Ascending aorta (tissue), 2 donors: ENCODE measurements at regions not wholly inside any gene's neighbourhood (a gene's known extent, or its start where the extent isn't known, plus 50 kb on each side); places are given as distances from the start of the nearest gene placed in this dataset.

Experiments used
- DNase-seq, 2 donors: peaks; one replicate each; pipeline ENCODE4 v3.0.0-alpha.2; 2019; ENCODE audit warnings: low spot score in 2 of 2
- H3K27ac ChIP-seq, 2 donors: fragments of 200-600 bp; sonication (generic); one replicate each; pipeline ENCODE4 v1.5.1; 2016 to 2017; ENCODE audit warnings: mild to moderate bottlenecking in 1 of 2
- H3K27me3 ChIP-seq: fragments of 200-600 bp; sonication (generic); one replicate; pipeline ENCODE4 v1.5.1; 2017
- H3K36me3 ChIP-seq, 2 donors: fragments of 200-600 bp; sonication (generic); one replicate each; pipeline ENCODE4 v1.5.1; 2016
- H3K4me1 ChIP-seq, 2 donors: fragments of 200-600 bp; sonication (generic); one replicate each; pipeline ENCODE4 v1.5.1; 2016 to 2017; ENCODE audit warnings: mild to moderate bottlenecking in 1 of 2
- H3K4me3 ChIP-seq, 2 donors: fragments of 200-600 bp; sonication (generic); one replicate each; pipeline ENCODE4 v1.5.1; 2016 to 2017; ENCODE audit warnings: mild to moderate bottlenecking in 1 of 2
- H3K9me3 ChIP-seq, 2 donors: fragments of 200-600 bp; sonication (generic); one replicate each; pipeline ENCODE4 v1.5.1; 2016
- intact Hi-C: fragments of 100-400 bp; cut with DNase I; formaldehyde crosslinking; loops from one replicate; pipeline ENCODE4 v1.15.1; 2023
- TF ChIP-seq, protein P1 (sequence below), 3 experiments: fragments of 200-600 bp in 2 of 3; fragments of 450-650 bp in 1 of 3; sonication (generic) in 2 of 3; IDR thresholded peaks; one replicate each; pipeline ENCODE4 v1.5.1; 2016 to 2019; ENCODE audit warnings: antibody characterized with exemption in 3 of 3, mild to moderate bottlenecking in 1 of 3, moderate library complexity in 1 of 3

DNA sequence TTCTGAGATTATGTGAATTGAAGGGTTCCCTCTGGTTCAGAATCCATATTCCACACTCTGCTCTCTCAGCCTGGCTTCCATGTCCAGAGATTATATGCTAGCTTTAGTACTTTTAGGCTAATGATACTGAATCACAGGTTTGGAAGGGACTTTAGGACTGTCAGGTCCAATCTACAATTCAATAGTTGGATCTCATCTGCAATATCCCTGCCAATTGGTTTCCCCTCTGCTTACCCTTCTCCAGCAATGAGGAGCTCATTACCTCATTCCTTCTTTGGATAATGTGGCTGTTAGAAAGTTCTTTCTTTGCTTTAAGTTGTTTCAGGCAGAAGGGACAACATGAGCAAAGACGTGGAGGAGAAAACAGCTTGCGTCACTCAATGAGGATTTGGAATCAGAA, 245.3 kb downstream of the PLPP3 start:
- Histone ChIP-seq H3K4me1 (no peaks in the 10 kb centered on the region), H3K27ac (no peak overlapping the region), H3K36me3 (no peaks in the 10 kb centered on the region), H3K27me3 (no peaks in the 10 kb centered on the region), H3K4me3 (no peak overlapping the region), H3K9me3 (no peaks in the 10 kb centered on the region)
- no peak for DNase-seq
- TF ChIP-seq, protein P1, sequence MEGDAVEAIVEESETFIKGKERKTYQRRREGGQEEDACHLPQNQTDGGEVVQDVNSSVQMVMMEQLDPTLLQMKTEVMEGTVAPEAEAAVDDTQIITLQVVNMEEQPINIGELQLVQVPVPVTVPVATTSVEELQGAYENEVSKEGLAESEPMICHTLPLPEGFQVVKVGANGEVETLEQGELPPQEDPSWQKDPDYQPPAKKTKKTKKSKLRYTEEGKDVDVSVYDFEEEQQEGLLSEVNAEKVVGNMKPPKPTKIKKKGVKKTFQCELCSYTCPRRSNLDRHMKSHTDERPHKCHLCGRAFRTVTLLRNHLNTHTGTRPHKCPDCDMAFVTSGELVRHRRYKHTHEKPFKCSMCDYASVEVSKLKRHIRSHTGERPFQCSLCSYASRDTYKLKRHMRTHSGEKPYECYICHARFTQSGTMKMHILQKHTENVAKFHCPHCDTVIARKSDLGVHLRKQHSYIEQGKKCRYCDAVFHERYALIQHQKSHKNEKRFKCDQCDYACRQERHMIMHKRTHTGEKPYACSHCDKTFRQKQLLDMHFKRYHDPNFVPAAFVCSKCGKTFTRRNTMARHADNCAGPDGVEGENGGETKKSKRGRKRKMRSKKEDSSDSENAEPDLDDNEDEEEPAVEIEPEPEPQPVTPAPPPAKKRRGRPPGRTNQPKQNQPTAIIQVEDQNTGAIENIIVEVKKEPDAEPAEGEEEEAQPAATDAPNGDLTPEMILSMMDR (IDR thresholded peaks at IDR 0.05) = no peak
- intact Hi-C loops = no loop called here

DNA sequence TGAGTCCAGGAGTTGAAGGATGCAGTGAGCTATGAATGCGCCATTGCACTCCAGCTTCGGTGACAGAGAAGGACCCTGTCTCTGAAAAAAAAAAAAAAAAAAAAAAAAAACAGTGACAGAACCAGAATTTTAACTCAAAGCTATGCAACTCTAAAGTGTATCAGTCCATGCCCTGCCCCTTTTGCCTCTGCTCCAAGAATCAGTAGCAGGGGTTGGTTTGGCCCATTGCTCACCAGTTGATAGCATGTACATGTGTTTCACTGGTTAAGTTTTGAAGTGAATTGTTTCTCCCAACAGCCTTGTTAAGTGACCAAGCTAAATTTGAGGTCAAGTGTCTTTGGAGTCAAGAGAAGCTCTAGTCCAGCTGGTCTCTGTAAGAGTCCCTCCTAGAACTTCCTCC, 245.9 kb downstream of the PLPP3 start:
- Histone ChIP-seq H3K4me3 (no peak overlapping the region), H3K36me3 (no peaks in the 10 kb centered on the region), H3K9me3 (no peaks in the 10 kb centered on the region), H3K27ac (no peak overlapping the region), H3K27me3 (no peaks in the 10 kb centered on the region), H3K4me1 (no peaks in the 10 kb centered on the region)
- intact Hi-C loops = no loop called here
- no peak for DNase-seq
- TF ChIP-seq, protein P1 (IDR thresholded peaks at IDR 0.05) = no peak

DNA sequence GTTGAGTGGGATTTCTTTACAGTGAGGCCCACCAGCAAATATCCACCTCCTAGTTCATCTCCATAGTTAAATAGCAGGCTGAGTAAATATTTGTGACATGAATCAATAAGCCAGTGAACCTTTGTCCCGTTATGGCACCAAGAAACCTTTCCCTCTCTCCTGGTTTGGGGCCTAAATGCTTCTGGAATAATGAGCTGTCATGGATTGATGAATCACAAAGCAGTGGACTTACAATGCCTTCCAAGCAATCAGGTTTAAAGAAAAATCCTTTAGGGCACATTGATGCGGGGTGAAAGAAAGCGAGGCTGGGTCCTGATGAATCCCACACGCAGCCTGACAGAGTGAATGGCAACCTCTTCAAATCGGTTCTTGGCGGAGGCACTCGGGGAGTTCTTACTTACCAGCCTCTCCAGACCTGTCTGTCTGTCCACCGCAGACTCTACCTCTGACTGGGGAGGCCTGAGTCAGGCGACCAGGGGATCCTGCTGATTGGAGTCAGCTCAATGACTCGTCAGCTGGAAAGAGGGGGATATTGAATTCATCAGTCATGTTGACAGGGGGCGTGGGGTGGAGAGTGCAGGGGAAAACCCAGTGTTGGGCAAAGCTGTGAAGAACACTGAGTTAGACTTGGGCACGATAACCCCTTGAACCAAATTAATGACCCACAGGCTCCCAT, 247.3 kb downstream of the PLPP3 start:
- TF ChIP-seq, protein P1 (IDR thresholded peaks at IDR 0.05) = no peak
- H3K4me3 ChIP-seq = no peak overlapping the region
- no peaks in the 10 kb centered on the region for H3K36me3 ChIP-seq
- H3K27ac ChIP-seq = no peak overlapping the region
- H3K4me1 ChIP-seq = no peaks in the 10 kb centered on the region
- intact Hi-C loops = no loop called here
- no peaks in the 10 kb centered on the region for H3K27me3 ChIP-seq
- no peak for DNase-seq
- no peaks in the 10 kb centered on the region for H3K9me3 ChIP-seq

DNA sequence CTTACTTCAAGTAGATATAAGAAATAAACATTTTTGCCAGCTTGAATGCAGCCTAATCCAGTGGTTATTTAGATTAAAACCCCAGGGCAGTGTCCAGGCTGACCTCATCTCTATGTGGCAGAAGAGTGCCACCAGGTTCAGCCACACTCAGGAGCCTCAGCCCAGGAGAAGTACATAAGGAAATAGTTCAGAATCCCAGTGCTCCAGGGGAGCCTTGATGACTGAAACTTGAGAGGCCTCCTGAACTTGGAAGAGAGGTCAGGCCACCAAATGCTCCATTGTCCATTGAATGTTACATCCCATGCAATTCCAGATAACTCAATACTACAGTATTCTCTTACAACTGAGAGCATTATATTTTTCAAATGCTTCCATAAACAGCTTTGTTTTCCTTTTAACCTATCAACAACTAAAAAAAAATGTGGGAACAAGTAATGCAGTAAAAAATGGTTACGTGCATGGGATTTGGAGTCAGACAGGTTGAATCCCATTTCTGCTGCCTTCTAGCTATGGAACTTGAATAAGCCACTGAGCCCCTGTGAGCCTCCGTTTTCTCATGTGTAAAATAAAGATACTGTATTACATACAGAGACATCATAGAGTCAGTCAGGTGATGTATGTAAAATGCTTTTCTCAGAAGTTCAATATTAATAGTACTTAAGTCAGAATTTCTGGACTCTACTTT, 248.0 kb downstream of the PLPP3 start:
- TF ChIP-seq, protein P1 (IDR thresholded peaks at IDR 0.05) = no peak
- Histone ChIP-seq H3K9me3 (no peaks in the 10 kb centered on the region), H3K27me3 (no peaks in the 10 kb centered on the region), H3K4me1 (no peaks in the 10 kb centered on the region), H3K27ac (no peak overlapping the region), H3K4me3 (no peak overlapping the region), H3K36me3 (no peaks in the 10 kb centered on the region)
- DNase-seq = no peak
- intact Hi-C loops = no loop called here

DNA sequence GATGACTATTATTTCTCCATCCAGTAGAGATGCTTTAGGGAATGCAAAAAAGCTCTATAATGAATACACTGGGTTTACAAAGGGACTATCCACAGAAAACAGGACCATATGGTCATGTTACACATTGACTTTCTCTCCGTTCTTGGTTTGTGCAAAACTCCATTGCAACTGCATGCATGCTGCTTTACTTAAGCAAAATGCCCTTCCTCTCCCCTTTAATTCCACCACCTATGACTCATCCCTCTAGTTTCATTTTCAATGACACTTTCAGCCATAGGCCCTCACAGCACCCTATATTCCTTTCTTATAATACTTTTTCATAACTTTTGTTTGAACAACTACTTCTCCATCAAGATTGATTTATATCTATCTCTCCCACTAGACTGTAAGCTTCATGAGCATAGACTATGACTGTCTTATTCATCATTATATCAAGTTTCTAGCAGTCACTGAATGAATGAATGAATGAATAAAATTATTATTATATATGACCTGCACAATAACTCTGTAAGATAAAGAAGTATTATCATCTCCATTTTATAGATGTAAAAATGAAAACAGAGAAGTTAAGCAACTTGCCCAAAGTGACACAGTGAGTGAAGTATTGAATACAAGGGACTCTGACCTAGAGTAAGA, 248.9 kb downstream of the PLPP3 start:
- no peak overlapping the region for H3K4me3 ChIP-seq
- no peaks in the 10 kb centered on the region for H3K36me3 ChIP-seq
- no peaks in the 10 kb centered on the region for H3K4me1 ChIP-seq
- intact Hi-C loops = no loop called here
- no peak overlapping the region for H3K27ac ChIP-seq
- TF ChIP-seq, protein P1 (IDR thresholded peaks at IDR 0.05) = no peak
- H3K27me3 ChIP-seq = no peaks in the 10 kb centered on the region
- no peaks in the 10 kb centered on the region for H3K9me3 ChIP-seq
- no peak for DNase-seq
